GM19395 (cell line): ENCODE measurements at regions not wholly inside any gene's neighbourhood (a gene's known extent, or its start where the extent isn't known, plus 50 kb on each side); places are given as distances from the start of the nearest gene placed in this dataset.
"Not testable (repeated sequence)": the region's sequence is repeated elsewhere in the genome, so short reads cannot be mapped to it uniquely, and the experiment has no call there.

ENCODE experiments used
- ATAC-seq: cut with Tn5 transposase; IDR thresholded peaks from one replicate; pipeline ENCODE4 v1.9.1; 2021; ENCODE audit warnings: mild to moderate bottlenecking, moderate library complexity; ENCODE audit not compliant: unreplicated experiment

- ATAC-seq, result no peak
These were observed 96.6 kb upstream of the KLF6 start for GRCh38 chr10:3881622-3882021.

GRCh38 chr10:3879073-3879472, 94.1 kb upstream of the KLF6 start:
- ATAC-seq, result no peak

GRCh38 chr10:3877211-3878000, 92.4 kb upstream of the KLF6 start:
- no peak for ATAC-seq

GRCh38 chr10:3876350-3876962, 91.4 kb upstream of the KLF6 start:
- ATAC-seq, result no peak

- no peak for ATAC-seq
These were observed 90.8 kb upstream of the KLF6 start for GRCh38 chr10:3875842-3876235.

GRCh38 chr10:3874990-3875841, 90.2 kb upstream of the KLF6 start:
- peak; percentile 83 for ATAC-seq

GRCh38 chr10:3874610-3874989, 89.6 kb upstream of the KLF6 start:
- ATAC-seq, result not testable (repeated sequence)

GRCh38 chr10:3873728-3874461, 88.9 kb upstream of the KLF6 start:
- ATAC-seq, result peak; percentile 65

GRCh38 chr10:3872712-3873329, 87.8 kb upstream of the KLF6 start:
- no peak for ATAC-seq

GRCh38 chr10:3871424-3871996, 86.5 kb upstream of the KLF6 start:
- no peak for ATAC-seq

- peak; percentile 26 for ATAC-seq
These were observed 84.0 kb upstream of the KLF6 start for GRCh38 chr10:3869036-3869435.

- peak; percentile 54 for ATAC-seq
These were observed 83.3 kb upstream of the KLF6 start for GRCh38 chr10:3868271-3868664.

GRCh38 chr10:3867454-3868270, 82.7 kb upstream of the KLF6 start:
- no peak for ATAC-seq

- ATAC-seq, result peak; percentile 34
These were observed 81.3 kb upstream of the KLF6 start for GRCh38 chr10:3866332-3866731.

- ATAC-seq, result no peak
These were observed 80.6 kb upstream of the KLF6 start for GRCh38 chr10:3865565-3865964.

GRCh38 chr10:3861795-3862194, 76.8 kb upstream of the KLF6 start:
- no peak for ATAC-seq

GRCh38 chr10:3858051-3858845, 73.2 kb upstream of the KLF6 start:
- ATAC-seq, result no peak

- no peak for ATAC-seq
These were observed 72.3 kb upstream of the KLF6 start for GRCh38 chr10:3857318-3857717.

- no peak for ATAC-seq
These were observed 71.6 kb upstream of the KLF6 start for GRCh38 chr10:3856593-3856992.
